Activated T-helper 2 cell treated with anti-CD3 and anti-CD28 coated beads, Interferon-gamma antibody, Interleukin-2, Interleukin-4, amounts not matched to agents 10 μg/mL and 5 μg/mL and 100 μg/mL, durations not matched to agents 14 hours and 24 hours and 36 hours (primary cell): ENCODE measurements at regions not wholly inside any gene's neighbourhood (a gene's known extent, or its start where the extent isn't known, plus 50 kb on each side); places are given as distances from the start of the nearest gene placed in this dataset.

ENCODE experiments used
- DNase-seq: peaks from one replicate; pipeline ENCODE4 v3.0.0; 2021; ENCODE audit warnings: low spot score
- H3K27ac Mint-ChIP-seq: one replicate; pipeline ENCODE4 v1.8.0; 2021; ENCODE audit warnings: mixed read lengths
- H3K27me3 Mint-ChIP-seq: one replicate; pipeline ENCODE4 v1.8.0; 2021; ENCODE audit warnings: low read depth, mixed read lengths
- H3K36me3 Mint-ChIP-seq: one replicate; pipeline ENCODE4 v1.8.0; 2021; ENCODE audit warnings: low read depth, mixed read lengths
- H3K4me1 Mint-ChIP-seq: one replicate; pipeline ENCODE4 v1.8.0; 2021; ENCODE audit warnings: low read depth, mixed read lengths
- H3K4me3 Mint-ChIP-seq: one replicate; pipeline ENCODE4 v1.8.0; 2021; ENCODE audit warnings: low read depth, mild to moderate bottlenecking, moderate library complexity, mixed read lengths
- H3K9me3 Mint-ChIP-seq: one replicate; pipeline ENCODE4 v1.8.0; 2021; ENCODE audit warnings: mixed read lengths
- intact Hi-C: fragments of 100-400 bp; cut with micrococcal nuclease; formaldehyde crosslinking; loops from one replicate; pipeline ENCODE4 v1.15.1; 2023

- Mint-ChIP-seq H3K27me3 (peaks cover 11% of the 10 kb centered on the region), H3K27ac (no peak overlapping the region), H3K9me3 (no peaks in the 10 kb centered on the region), H3K4me1 (no peaks in the 10 kb centered on the region), H3K36me3 (no peaks in the 10 kb centered on the region), H3K4me3 (no peak overlapping the region)
- intact Hi-C loops: no loop called here
- no peak for DNase-seq
These were observed 223.8 kb downstream of the USP6NL start for GRCh38 chr10:11387551-11388222.

GRCh38 chr10:11387044-11387443, 224.4 kb downstream of the USP6NL start:
- H3K27me3 Mint-ChIP-seq: peaks cover 11% of the 10 kb centered on the region
- DNase-seq: no peak
- no peak overlapping the region for H3K4me3 Mint-ChIP-seq
- H3K27ac Mint-ChIP-seq: no peak overlapping the region
- intact Hi-C loops: no loop called here
- no peaks in the 10 kb centered on the region for H3K4me1 Mint-ChIP-seq
- H3K36me3 Mint-ChIP-seq: no peaks in the 10 kb centered on the region
- no peaks in the 10 kb centered on the region for H3K9me3 Mint-ChIP-seq
